ENCODE measurements at regions not wholly inside any gene's neighbourhood (a gene's known extent, or its start where the extent isn't known, plus 50 kb on each side); places are given as distances from the start of the nearest gene placed in this dataset.
"Not testable (repeated sequence)": the region's sequence is repeated elsewhere in the genome, so short reads cannot be mapped to it uniquely, and the experiment has no call there.

DNA sequence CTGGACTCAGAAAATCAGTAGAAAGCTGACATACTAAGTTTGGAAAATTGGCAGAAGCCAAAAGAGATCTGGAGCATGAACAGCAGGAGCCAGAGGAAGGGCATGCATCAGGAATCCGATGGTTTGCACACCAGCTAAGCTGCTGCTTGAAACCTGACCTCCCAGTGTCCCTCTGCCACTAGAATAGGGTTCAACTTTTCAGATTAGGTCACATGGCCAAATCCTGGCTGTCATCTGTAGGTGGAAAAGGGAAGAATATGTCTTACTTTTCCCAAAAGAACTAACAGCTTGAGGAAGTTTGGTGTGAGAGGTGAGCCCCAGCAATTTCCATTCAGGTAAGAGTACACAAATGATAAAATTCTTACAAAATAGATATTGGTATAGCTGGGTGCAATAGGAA is 732.6 kb downstream of the RERGL start:
- no peak for DNase-seq (ENCODE audit: low spot score)

DNA sequence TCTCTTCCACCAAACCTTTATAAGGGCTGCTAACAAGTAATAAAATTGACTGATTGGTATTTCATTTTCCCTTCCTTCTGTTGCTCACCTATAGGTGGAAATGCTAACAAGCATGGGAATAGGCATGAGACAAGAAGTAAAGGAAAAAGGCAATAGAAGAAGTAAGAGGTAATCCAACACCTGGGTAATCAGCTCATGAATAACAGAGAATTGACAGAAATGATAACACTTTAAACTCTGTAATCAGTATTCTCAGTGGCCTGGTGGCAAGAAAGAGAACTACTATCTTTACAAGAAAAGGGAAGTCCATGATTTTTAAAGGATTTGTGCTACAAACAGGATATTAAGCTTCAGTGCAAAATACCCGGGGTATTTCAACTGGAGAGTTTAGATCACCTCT is 737.8 kb downstream of the RERGL start:
- no peak for DNase-seq (ENCODE audit: low spot score)

DNA sequence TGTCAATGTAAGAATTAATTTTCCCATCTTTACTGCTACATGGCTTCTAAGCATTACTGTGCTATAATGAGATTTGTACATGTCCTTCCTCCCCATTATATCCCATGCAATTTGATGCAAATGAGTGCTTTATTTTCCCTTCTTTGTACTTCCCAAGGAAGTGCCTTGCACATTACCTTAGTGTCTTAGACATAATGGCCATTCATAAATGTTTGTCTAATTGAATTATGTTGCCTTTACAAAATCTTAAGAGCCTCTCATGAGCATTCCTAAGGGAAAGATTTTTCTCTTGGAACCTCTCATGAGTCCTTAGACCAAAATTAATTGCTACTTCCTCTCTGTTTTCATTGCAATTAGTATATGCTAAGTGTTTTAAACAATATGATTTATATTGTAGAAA is 741.7 kb downstream of the RERGL start:
- DNase-seq (ENCODE audit: low spot score): no peak

DNA sequence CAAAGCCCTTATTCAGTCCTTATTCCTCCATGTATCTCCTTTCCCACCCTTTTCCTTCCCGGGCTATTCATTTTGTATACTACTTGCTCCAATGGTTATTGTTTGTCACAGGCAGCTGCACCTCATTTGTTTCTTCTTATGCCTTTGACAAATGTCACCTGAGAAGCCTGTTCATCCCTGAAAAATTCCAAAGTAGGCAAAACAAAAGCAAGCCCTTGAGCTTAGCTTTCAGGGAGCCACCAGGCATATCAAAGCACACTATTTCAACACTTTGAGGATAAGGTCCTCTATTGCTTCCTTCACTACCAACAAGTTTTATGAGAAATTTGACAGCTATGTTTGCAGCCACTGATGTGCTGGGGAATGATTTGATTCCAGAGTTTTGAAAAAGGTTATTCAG is 738.7 kb upstream of the LMO3 start:
- DNase-seq (ENCODE audit: low spot score): no peak

DNA sequence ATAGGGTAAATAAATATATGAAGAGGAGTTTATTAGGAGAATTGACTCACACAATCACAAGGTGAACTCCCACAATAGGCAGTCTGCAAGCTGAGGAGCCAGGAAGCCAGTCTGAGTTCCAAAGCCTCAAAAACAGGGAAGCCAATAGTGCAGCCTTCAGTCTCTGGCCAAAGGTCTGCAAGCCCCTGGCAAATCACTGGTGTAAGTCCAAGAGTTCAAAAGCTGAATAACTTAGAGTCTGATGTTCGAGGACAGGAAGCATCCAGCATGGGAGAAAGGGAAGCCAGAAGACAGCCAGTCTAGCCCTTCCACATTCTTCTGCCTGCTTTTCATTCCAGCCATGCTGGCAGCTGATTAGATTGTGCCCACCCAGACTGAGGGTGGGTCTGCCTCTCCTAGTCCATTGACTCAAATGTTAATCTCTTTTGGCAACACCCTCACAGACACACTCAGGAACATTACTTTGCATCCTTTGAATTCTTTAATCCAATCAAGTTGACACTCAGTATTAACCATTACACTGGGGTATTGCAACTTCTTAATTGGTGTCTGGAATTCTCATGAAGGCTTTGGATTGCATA is 736.5 kb upstream of the LMO3 start:
- DNase-seq (ENCODE audit: low spot score): no peak

DNA sequence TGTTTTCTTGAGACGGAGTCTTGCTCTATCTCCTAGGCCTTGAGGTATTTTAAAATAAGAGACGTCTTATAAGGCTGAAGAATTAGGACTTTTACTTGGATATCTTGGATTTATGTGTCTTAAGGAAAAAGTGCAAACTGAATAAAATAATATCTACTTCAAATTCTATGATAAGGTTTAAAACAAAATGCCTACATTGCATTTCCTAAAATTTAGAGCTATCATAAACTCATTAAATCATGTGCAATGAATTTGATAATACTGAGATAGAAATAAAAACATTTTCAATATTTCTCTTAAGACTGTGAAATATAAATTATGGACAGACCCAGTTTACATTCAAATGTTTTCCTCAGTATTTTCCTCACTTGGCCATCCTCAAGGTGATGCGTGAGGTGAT is 729.5 kb upstream of the LMO3 start:
- DNase-seq (ENCODE audit: low spot score): no peak

DNA sequence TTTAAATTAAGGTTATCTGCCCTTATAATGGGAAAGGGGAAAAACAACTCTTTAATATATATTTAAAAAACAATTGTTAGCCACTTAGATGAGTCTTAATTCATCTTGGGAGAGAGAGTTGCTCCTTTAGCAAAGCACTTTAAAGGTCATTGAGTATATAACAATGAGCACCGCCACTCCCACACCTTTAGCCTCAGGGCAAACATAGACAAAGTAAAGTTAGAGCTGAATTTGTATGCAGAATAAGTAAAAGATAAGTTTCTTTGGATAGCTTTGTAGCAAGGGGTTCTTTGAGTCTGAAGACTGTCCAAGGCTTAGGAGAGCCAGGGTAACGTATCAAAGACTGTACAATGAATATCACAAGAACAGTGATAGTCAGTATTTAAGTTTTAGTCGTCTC is 728.8 kb upstream of the LMO3 start:
- DNase-seq (ENCODE audit: low spot score): no peak

DNA sequence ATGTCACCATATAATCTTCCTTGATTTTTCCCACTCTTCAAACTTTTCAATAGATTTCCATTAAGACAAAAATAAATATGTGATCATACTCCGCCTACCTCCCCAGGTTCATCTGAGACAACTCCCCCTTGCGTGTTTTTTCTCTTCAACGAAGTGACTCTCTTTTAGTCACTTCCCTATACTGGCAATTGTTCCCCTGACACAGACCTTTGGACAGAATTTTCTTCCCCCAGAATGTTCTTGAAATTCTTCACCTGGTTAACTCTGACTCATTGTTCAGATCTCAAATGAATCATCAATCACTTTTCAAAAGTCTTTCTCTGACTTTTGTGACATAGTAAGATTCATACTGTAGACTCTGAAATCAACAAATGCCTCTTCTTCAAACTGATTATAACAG is 727.3 kb upstream of the LMO3 start:
- DNase-seq (ENCODE audit: low spot score): no peak

DNA sequence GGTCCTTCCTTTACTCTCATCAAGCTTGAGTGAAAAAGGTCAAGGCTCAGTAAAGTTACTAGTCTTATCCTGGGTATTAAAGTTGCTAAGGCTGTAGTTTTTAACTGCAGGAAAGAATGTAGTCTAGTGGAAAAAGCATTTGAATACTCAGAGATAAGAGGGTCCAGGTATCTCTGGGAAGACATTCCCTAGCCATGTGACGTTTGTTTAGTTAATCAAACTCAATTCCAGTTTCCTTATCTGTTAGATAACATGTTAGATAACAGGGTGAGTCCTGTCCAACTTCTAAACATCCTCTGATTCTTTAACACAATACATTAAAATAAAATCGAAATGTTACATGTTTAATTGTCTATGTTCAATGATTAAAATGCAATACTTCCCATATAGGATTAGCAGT is 720.7 kb upstream of the LMO3 start:
- peak; percentile 24 for DNase-seq (ENCODE audit: low spot score)

DNA sequence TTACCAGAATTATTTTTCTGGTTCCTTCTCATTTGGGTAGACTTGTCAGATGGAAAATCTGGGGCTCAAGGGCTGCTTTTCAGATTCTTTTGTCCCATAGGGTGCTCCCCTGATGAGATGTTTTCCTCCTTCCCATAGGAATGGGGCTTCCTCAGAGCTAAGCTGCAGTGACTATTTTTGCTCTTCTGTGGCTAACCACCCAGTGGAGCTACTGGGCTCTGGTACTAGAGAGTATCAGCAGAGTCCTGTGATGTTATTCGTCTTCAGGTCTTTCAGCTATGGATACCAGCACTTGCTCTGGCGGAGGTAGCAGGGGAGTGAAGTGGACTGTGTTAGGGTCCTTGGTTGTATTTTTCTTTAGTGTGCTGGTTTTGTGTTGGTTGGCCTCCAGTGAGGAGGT is 716.1 kb upstream of the LMO3 start:
- DNase-seq (ENCODE audit: low spot score): no peak

DNA sequence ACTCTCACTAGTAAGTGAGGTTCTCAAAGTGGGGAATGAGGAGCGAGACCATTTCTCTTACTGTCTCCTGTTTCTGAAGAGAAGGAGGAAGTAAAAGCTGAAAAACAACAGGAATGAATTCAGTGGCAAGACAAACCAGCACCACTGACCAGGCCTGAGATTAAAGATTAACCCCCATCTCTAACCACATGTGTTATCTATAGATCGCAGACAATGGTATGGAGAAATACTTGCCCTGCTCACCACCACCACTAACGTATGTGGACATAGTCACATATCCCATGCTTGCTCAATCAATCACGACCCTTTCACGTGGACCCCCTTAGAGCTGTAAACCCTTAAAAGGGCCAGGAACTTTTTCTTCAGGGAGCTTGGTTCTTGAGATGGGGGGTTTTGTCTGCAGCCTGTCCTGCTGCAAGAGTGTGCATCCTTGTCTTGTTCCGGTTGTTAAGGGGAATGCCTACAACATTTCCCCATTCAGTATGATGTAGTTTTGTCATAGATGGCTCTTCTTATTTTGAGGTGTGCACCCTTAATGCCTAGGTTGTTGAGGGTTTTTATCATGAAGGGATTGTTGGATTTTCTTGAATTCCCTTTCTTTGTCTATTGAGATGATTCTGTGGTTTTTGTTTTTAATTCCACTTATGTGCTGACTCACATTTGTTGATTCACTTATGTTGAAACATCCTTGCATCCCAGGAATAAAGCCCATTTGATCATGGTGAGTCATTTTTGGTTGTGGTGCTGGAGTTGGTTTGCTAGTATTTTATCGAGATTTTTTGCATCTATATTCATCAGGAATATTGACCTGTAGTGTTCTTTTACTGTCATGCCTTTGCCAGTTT is 698.8 kb upstream of the LMO3 start:
- DNase-seq (ENCODE audit: low spot score): no peak

DNA sequence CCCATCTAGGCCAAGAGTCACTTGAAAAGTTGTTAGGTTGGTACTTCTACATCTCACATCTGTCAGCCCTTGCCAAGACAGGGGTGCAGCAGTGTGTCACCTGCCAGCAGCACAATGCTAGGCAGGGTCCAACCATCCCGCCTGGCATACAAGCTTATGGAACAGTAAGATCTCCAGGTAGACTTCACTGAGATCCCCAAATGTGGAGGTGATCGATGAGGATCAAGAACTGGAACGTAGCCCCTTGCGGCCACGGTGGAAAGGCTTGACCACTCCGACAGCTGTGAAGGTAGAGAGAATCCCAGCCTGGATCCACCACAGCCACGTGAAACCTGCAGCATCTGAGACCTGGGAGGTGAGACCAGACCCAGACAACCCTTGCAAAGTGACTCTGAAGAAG is 696.0 kb upstream of the LMO3 start:
- no peak for DNase-seq (ENCODE audit: low spot score)

DNA sequence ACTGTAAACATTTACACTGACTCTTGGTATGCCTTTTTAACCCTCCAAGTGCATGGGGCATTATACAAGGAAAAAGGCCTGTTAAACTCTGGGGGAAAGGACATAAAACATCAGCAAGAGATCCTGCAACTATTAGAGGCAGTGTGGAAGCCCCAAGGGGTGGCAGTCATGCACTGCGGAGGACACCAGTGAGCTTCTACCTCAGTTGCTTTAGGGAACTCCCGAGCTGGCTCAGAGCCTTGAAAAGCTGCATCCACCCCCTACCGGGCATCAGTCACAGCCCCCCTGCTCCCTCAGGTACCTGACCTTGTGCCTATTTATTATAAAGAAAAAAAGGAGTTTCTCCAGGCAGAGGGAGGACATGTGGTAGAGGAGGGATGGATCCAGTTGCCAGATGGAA is 695.6 kb upstream of the LMO3 start:
- no peak for DNase-seq (ENCODE audit: low spot score)

DNA sequence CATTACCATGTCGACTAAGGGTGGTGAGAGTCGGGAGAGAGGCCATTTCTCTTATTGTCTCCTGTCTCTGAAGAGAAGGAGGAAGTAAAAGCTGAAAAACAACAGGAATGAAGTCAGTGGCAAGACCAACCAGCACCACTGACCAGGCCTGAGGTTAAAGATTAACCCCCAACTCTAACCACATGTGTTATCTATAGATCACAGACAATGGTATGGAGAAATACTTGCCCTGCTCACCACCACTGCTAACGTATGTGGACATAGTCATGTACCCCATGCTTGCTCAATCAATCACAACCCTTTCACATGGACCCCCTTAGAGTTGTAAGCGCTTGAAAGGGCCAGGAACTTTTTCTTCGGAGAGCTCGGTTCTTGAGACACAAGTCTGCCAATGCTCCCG is 690.9 kb upstream of the LMO3 start:
- DNase-seq (ENCODE audit: low spot score): no peak

DNA sequence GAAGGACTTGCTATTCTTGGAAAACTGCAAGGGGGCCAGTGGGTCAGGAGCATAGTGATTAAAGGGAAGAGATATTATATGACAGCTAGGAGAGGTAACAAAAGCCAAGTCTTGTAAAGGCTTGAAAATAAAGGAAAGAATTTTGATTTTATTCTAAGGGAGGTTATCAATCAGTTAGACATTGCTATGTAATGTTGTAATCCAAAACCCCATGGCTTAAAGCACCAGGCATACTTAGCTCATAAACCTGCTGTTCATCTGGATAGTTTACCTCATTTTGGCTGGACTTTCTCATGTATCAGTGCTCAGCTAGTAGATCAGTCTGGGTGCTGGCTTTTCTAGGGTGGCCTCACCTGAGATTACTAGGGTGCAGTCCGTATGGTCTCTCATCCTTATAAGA is 680.9 kb upstream of the LMO3 start:
- DNase-seq (ENCODE audit: low spot score): no peak

DNA sequence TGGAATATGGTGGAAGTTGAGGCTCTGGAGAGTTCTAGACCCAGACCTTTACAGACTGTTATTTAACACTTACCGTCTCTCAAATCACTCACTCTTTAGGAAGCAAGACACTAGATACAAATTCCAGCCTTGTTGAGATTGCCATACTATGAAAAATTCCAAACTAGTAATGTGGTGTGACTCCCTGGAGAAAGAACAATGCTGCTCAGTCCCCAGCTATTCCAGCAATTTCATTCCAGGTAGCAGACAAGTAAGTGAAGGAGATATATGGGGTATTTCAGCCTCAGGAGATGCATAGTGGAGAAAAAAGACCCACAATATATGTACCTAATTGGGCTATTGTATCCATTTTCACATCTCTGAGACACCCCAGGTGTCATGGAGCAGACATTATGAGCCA is 678.9 kb upstream of the LMO3 start:
- DNase-seq (ENCODE audit: low spot score): no peak

DNA sequence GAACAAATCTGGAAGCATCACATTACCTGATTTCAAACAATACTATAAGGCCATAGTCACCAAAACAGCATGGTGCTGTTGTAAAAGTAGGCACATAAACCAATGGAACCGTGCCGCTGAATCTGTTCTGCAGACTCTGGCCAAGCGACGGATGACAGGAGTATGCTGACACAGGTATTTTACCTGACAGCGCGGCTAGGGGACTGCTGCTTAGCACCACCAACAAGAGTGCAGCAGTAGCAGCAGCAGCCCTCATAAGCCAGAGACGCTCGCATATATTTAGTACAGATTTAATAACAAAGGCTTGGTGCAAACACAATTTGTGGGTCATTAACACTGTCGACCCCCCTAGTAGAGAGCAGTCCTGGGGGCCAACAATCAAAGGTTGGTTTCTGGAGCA is 677.6 kb upstream of the LMO3 start:
- no peak for DNase-seq (ENCODE audit: low spot score)

DNA sequence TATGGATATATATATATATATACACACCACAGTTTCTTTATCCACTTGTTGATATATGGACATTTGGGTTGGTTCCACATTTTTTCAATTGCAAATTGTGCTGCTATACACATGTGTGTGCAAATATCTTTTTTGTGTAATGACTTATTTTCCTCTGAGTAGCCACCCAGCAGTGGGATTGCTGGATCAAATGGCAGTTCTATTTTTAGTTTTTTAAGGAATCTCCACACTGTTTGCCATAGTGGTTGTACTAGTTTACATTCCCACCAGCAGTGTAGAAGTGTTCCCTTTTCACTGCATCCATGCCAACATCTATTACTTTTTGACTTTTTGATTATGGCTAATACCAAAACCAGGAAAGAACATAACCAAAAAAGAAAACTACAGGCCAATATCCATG is 676.2 kb upstream of the LMO3 start:
- DNase-seq (ENCODE audit: low spot score): not testable (repeated sequence)

DNA sequence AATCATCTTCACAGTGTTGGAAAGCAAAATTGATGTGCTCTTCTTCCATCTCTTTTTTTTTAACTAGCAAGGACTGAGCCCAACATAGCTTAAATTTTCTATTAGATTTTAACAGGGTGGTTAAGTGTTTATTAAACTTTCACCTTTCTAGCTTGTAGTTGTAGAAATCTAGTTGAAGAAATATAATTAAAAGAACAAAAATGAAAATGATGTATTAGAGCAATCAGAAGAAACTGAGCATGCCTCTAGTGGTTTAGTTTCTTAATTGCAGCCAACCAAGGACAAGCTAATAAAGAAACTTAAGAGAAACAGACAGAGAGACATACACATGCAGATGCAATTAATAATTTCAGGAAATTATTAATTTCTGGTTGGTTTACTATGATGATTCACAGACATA is 673.0 kb upstream of the LMO3 start:
- DNase-seq (ENCODE audit: low spot score): no peak

DNA sequence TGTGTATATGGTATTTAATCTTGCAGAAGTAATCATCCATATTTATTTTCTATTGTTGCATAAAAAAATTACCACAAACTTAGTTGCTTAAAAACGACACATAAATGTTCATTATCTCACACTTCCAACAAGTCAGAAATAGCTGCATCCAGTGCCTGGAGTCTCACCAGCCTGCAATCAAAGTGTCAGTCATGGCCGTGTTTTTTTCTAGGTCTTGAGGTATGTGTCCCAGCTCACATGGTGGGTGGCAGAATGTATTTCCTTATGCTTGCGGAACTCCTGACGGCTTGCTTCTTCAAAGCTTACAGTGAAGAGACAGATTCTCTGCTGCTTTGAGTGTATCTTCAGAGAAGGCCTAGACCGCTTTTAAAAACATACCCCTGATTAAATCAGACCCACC is 670.2 kb upstream of the LMO3 start:
- no peak for DNase-seq (ENCODE audit: low spot score)

DNA sequence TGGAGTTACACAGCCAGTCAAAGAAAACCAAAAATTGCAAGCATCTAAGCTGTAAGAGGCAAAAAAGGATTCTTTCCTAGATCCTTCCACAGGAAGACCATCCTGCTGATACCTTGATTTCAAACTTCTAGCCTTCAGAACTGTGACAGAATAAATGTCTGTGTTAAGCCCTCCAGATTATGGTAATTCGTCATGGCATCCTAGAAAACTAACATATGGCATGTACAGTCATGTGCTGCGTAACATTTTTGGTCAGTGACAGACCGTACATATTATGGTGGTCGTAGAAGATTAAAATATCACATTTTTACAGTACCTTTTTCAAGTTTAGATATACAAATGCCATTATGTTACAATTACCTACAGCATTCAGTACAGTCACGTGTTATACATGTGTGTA is 660.9 kb upstream of the LMO3 start:
- no peak for DNase-seq (ENCODE audit: low spot score)

DNA sequence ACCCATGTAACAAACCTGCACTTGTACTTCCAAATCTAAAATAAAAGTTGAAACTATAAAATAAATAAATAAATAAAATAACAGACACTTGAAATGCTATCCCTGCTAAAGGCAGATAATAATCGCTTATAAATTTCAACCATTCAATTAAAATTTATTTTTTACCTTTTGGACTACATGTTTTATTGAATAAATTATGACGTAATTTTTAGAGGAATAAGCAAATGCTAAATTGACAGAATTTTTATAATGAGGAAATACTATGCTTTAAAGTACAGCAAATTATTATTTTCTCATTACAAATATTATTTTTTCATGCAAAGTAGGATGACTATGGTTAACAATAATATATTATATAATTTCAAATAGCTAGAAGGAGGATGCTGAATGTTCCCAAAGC is 658.6 kb upstream of the LMO3 start:
- no peak for DNase-seq (ENCODE audit: low spot score)

DNA sequence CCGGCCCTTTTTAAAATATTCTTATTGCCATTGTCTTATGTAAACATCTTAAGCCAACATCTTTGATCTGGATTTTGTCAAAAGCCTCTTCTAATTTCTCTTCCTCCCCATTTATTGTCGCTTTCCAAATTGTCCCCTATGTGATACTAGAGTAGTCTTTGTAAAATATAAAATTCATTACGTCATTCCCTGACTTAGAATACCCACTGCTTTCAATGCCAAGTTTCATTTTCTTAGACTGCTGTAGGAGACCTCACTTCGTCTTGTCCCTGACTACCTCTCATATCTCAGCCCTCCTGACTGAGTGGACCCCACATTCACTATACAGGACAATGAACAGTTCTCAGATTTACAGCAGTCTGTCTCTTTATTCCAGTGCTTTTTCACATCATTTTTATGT is 633.9 kb upstream of the LMO3 start:
- no peak for DNase-seq (ENCODE audit: low spot score)

DNA sequence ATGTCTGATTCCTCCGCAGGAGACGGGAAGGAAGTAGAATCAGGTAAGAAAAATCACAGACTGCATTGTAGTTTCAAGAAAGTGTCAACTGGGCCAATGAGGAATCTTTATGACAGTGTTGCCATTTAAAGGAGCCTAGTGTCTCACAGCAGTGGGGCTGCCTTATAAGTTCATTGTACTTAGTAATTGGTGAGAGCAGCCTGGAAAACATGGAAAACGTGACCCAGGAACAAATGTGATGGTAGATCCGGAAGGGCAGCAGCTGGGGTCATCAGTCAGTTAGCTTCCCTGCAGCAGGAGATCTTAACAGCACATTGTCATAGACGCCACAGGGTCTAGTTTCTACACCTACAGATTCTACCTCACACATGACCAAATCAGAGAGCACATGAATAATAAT is 630.0 kb upstream of the LMO3 start:
- DNase-seq (ENCODE audit: low spot score): no peak

Data from mucosa of gallbladder (tissue), 1 donor.